Mammary epithelial cell (primary cell): ENCODE measurements at regions not wholly inside any gene's neighbourhood (a gene's known extent, or its start where the extent isn't known, plus 50 kb on each side); places are given as distances from the start of the nearest gene placed in this dataset.

Source experiments
- EZH2 ChIP-seq: IDR thresholded peaks from 2 replicates; pipeline ENCODE4 v1.6.1; 2012; ENCODE audit warnings: low read length, inconsistent platforms, borderline replicate concordance
- TF ChIP-seq, protein P1 (sequence below), 2 donors: IDR thresholded peaks in 1 of 2; conservative IDR thresholded peaks in 1 of 2; 2 replicates each; pipeline ENCODE4 v1.5.1; 2011 to 2012; ENCODE audit warnings: inconsistent platforms in 2 of 2, low read length in 2 of 2, mild to moderate bottlenecking in 2 of 2, control low read depth in 1 of 2, low read depth in 1 of 2; ENCODE audit not compliant: insufficient read depth in 1 of 2; ENCODE audit errors: extremely low read depth in 1 of 2

DNA sequence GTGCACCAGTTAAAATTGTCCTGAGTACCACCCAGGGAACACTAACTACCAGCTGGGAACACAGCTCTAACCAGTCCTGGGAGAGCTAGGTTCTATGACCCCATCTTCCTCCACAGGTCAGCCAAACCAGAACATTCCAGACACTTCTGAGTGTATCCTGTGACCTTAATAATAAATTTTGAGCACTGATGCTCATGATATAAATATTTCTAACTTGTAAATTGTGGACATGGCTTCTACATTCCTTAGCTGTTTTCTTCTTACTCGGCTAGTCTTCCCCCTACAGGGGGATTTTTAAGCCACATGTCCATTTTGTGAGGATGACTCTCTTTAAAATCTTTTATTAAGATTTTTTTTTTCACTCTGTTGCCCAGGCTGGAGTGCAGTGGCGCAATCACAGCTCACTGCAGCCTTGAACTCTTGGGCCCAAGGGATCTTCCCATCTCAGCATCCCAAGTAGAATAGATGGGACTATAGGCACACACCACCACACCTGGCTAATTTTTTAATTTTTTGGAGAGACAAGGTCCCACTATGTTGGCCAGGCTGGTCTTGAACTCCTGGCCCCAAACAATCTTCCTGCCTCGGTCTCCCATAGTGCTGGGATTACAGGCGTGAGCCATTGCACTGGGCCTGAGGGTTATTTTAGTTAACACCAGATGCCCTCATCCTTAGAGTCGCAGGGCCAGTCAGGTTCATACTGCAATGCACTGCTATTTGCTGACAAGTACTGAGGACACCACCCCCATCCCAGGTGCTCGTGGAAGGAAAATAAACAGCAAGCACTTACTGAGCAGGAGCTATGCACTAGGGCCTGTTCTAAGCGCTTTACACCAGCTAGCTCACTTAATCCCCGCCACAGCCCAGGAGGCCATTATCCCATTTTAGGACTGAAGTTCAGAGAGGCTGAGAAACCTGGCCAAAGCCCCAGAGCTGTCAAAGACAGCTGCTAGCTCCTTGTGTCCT lies 142.6 kb upstream of the NCOR2 start:
- TF ChIP-seq, protein P1, sequence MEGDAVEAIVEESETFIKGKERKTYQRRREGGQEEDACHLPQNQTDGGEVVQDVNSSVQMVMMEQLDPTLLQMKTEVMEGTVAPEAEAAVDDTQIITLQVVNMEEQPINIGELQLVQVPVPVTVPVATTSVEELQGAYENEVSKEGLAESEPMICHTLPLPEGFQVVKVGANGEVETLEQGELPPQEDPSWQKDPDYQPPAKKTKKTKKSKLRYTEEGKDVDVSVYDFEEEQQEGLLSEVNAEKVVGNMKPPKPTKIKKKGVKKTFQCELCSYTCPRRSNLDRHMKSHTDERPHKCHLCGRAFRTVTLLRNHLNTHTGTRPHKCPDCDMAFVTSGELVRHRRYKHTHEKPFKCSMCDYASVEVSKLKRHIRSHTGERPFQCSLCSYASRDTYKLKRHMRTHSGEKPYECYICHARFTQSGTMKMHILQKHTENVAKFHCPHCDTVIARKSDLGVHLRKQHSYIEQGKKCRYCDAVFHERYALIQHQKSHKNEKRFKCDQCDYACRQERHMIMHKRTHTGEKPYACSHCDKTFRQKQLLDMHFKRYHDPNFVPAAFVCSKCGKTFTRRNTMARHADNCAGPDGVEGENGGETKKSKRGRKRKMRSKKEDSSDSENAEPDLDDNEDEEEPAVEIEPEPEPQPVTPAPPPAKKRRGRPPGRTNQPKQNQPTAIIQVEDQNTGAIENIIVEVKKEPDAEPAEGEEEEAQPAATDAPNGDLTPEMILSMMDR (conservative IDR thresholded peaks at IDR 0.05 in 1 of 2, IDR thresholded peaks at IDR 0.05 in 1 of 2; ENCODE audit: extremely low read depth in 1 of 2, insufficient read depth in 1 of 2, low read depth in 1 of 2, low read length in 2 of 2) = no peak
- TF ChIP-seq EZH2 = no peak
